HG03175 (cell line): ENCODE measurements at regions not wholly inside any gene's neighbourhood (a gene's known extent, or its start where the extent isn't known, plus 50 kb on each side); places are given as distances from the start of the nearest gene placed in this dataset.

Source experiments
- ATAC-seq: cut with Tn5 transposase; IDR thresholded peaks from one replicate; pipeline ENCODE4 v1.9.1; 2021; ENCODE audit warnings: mild to moderate bottlenecking, moderate library complexity; ENCODE audit not compliant: unreplicated experiment

- no peak for ATAC-seq
Measured at GRCh38 chr5:167001246-167001645, 1290.2 kb upstream of the WWC1 start.

- no peak for ATAC-seq
Measured at GRCh38 chr5:167008705-167009104, 1282.7 kb upstream of the WWC1 start.

- ATAC-seq: no peak
Measured at GRCh38 chr5:167011196-167011595, 1280.2 kb upstream of the WWC1 start.

DNA sequence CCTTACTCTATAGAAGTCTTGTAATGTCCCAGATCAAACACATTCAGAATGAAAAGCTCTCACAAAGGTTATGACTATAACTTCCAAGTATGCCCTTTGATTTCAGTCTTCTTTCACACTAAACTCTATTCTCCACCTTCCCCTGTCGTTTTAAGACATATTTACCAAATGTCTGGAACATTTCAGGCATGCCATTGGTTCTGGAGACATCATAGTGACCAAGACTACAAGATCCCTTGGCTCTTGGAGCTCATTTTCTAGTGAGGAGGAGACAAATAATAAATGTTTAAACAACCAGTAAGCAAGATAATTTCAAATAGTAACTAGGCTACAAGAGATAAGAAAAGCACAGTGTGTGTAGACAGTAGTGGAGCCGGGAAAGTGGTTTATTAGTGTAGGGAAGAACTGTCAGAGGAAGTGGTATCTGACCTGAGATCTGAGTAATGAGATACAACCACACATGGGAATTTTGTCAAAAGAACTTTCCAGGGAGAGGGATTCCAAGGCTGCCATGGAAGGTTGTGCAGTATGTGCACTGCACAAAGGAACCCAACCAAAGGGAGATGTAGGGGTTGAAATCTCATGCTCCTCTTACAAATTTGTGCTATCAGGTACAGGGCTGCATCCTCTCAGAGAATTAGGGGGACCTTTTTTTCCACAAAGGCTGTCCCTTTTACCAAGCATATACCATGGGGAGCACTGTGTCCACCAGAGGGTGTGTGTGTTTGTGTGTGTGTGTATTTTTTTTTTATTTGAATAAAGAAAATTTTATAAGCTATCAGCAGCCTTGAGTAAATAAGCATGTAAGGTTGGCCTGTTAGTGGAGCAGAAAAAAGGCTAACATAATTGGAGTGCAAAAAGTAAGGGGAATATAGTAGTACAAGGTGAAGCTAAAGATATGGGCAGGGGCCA, 1279.1 kb upstream of the WWC1 start:
- ATAC-seq: no peak

- ATAC-seq: no peak
Measured at GRCh38 chr5:167014401-167015056, 1276.9 kb upstream of the WWC1 start.

DNA sequence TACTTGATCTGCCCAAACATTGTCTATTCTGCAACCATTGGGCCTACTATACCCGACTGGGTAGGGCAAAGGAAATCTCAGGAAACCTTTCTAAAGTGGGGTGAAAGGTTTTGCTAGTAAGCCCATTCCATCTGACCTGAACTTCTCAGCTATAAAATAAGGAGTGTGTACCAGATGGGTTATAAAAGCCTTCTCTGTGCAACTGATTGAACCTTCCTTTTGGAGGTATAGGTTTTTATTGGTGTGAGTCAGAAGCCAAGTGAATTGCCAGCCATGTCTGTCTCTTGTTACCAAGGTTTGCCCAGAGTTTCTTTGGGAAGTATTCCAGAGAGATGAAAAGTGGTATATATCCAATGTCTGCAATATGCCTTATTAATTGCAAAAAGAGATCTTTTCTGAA, 1271.0 kb upstream of the WWC1 start:
- ATAC-seq: no peak

GRCh38 chr5:167029488-167029887, 1262.0 kb upstream of the WWC1 start:
- ATAC-seq: no peak

DNA sequence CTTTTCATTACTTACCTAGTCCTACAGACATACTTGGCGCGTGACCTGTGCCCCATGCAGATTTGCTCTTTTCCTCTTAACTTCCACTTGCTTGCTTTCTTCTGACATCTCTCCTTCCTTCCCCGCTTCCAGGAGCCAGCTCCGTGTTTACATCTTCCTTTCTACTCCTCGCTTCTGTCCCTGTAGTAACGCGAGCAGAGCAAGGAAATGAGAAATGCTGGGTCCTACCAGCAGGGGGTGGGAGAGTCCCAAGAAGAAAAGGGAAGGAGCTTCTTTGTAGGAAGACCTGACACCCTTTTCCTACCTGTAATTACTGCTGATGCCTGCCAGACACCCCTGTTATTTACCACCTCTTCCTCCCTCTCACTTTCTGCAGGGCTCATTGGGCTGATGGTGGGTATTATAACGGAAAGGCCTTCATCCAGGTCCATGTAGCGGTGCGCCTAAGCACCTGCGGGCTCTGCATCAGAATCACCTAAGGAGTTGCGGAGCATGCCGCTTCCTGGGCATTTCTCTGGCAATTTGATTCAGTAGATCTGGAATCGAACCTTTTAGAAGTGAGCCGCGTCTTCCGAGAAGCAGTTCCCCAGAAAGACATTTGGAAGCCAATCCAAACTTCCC, 1260.8 kb upstream of the WWC1 start:
- no peak for ATAC-seq

GRCh38 chr5:167036585-167036984, 1254.9 kb upstream of the WWC1 start:
- no peak for ATAC-seq

GRCh38 chr5:167049043-167049663, 1242.3 kb upstream of the WWC1 start:
- ATAC-seq: peak; percentile 53

GRCh38 chr5:167049771-167050567, 1241.5 kb upstream of the WWC1 start:
- no peak for ATAC-seq

GRCh38 chr5:167050568-167051401, 1240.7 kb upstream of the WWC1 start:
- no peak for ATAC-seq

DNA sequence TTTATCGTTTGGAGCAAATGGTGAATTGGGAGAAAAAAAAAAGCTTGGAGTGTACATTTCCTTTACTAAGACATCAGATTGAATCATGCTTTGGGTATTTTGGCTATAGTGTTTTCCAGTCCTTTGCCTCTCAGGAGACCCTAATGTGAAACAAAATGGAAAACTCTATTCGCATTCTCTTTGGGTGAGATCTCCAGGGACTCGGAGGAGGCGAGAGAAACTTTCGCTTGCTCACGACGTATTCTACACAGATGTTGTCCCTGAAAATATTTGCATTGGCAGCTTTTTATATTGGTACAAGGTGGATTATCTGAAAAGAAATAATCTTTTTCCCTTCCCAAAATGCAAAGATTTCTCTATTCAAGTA, 1240.1 kb upstream of the WWC1 start:
- ATAC-seq: no peak

GRCh38 chr5:167052791-167053190, 1238.7 kb upstream of the WWC1 start:
- ATAC-seq: no peak

GRCh38 chr5:167057665-167058064, 1233.8 kb upstream of the WWC1 start:
- no peak for ATAC-seq

DNA sequence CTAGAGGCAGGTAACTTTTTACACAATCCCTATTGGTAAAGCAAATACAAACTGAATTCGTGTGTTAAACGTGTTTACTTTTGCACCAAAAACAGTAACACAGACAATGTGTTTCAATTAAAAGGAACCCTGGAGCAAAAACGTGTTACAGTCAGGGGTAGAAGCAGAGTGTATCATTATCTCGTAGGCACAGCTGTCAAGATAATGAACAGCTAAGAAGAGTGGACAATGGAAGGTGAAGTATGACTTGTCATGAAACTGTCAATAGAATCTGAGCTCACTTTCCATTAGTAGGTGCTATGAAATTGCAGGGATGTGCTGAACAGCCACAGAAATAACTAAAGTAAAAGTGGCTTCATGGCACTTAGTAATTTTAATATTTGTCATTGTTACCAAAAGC, 1229.8 kb upstream of the WWC1 start:
- ATAC-seq: no peak

DNA sequence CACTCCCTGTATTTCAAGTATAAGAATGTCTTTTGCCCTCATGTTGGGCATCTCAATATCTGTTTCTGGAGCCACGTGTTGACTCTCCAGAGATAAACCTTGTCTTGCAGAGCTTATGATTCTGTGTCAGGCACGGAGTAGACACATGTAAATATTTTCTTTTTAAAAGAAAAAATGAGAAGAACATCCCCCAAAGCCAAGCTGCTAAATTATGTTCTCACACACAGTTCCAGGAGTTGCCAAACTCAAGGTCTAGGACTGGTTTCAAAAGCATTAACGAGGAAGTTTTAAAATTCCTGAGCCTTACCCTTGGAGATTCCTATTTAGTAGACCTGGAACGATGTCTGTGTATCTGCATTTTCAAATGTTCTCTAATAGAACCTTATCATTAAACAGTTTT, 1228.3 kb upstream of the WWC1 start:
- ATAC-seq: no peak

GRCh38 chr5:167063788-167064187, 1227.7 kb upstream of the WWC1 start:
- no peak for ATAC-seq

GRCh38 chr5:167064198-167064776, 1227.2 kb upstream of the WWC1 start:
- no peak for ATAC-seq
